NCI-H146 treated with DMSO at 0.1 percent for 48 hours (cell line): ENCODE measurements at regions not wholly inside any gene's neighbourhood (a gene's known extent, or its start where the extent isn't known, plus 50 kb on each side); places are given as distances from the start of the nearest gene placed in this dataset.

Experiments
- DNase-seq: peaks from one replicate; lab custom pipeline; 2025; ENCODE audit not compliant: unreplicated experiment; lab: John Stamatoyannopoulos, UW

DNA sequence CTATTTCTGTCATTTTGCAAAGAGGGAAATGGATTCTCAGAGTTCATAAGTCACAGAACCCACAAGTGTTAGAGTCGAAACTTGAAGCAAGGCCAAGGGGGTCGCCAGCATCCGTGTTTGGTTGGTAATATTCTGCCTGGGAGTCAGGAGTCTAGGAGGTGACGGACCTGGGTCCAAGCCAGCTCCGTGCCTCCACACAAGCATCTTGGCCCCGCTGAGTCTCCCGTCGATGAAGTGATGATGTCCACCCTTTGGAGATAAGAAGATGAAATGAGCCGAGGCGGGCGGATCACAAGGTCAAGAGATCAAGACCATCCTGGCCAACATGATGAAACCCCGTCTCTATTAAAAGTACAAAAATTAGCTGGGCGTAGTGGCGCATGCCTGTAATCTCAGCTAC lies 53.2 kb upstream of the TNRC6C start:
- no peak for DNase-seq

DNA sequence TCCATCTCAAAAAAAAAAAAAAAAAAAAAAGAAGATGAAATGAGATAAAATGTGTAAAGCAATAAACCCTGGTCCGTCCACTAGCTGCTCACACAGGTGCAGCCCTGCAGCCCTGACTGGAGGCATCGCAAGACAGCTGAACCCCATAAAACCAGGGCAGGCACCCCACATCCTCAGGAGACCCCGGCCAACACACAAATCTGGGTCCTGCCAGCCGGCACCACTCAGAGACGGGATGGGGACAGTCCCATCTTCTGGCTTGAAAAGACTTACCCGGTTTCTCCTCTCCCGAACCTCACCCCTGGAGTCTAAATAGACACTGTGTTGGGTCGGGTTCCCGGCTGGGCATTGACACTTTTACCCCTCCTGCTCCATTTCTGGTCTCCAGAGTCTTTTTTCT lies 52.7 kb upstream of the TNRC6C start:
- no peak for DNase-seq

DNA sequence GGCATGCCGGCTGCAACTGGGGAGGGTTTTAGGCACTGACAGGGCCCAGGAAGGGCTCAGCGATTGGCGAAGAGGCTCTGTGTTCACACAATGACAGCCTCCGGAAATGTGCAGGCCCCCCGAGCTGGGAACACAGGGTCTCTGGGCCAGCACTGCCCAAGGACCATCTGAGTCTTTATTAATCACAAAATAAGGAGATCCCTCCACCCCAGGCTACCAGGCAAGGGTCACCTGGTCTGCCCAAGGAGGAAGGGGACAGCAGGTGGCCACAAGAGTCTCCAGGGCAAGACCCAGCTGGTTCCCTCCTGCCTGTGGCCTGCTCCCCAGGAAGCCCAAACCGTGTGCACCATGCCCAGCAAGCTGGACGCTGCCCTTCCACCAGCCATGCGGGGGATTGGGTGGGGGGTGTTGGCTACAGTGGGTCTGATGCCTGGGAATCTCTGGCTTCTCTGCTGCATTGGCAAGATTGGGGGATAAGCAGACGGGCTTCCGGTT lies 52.1 kb upstream of the TNRC6C start:
- no peak for DNase-seq

DNA sequence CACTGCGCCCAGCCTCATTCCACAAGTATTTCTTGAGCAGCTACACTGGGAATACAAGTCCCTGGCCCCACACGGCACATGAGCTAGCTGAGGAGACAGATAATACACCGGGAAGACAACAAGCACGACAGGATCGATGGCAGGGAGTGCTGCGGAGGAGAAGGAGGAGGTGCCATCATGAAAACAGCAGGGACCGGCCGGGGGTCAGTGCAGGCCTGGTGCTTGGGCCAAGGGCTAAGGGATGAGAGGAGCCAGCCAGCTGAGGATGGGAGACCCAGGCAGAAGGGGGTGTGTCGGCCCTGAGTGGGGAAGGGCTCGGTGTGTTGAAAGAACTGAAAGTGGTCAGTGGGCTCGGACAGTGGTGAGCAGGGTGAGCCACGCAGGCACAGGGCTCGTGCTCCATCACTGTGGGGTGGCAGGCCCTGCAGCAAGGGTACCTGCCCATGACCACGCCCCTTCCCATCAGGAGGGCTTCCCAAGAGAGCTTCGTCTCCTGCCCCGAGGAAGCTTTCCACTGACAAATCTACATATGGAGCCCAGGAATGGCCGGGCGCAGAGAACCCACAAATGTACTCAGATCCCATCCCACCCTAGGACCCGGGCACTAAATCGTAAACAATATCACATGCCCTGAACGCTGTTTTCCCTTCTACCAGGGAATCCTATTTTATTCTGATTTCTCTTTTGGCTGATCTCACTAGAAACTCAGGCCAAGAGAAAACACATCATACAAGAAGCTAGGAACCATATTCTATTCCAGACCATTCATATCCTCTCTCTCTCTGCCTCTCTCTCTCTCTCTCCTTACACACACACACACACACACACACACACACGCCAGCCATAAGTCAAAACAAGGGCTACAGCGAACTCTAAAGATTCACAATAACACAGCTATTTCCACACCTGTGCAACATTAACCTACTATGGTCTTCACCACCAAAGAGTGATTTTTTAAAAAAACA lies 50.7 kb upstream of the TNRC6C start:
- no peak for DNase-seq

DNA sequence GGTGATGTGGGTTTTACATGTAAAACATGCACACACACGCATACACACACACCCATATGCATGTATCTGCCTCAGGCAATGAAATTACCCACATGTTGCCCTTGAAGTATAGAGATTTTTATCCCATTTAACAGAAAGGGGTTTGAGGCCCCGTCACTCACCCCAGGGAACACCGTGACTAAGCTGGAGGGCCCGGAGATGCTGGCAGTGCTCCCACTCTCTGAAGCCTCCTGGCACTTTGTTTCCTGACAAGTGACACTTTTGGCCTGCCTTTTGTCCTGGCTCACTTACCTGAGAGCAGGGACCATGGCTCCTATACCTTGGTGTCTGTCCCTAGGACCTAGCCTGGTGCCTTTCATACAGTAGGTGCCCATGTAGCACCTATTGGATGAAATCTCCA lies 50.0 kb upstream of the TNRC6C start:
- no peak for DNase-seq
